DND-41 (cell line): ENCODE measurements at regions not wholly inside any gene's neighbourhood (a gene's known extent, or its start where the extent isn't known, plus 50 kb on each side); places are given as distances from the start of the nearest gene placed in this dataset.

Experiments
- ATAC-seq: fragments of 200-7000 bp; cut with Tn5 transposase; 3 replicates; pipeline ENCODE4 v1.9.1; 2021; ENCODE audit warnings: low read depth; ENCODE audit not compliant: insufficient read depth
- DNase-seq: peaks from one replicate; pipeline ENCODE4 v3.0.0-alpha.2; 2020
- H2AFZ ChIP-seq: 2 replicates; pipeline ENCODE4 v1.6.0; 2012; ENCODE audit warnings: low read depth, low read length
- H3K27ac ChIP-seq: 2 replicates; pipeline ENCODE4 v1.5.1; 2012; ENCODE audit warnings: low read length, inconsistent platforms
- H3K27me3 ChIP-seq: fragments of 200-600 bp; sonication (generic); 2 replicates; pipeline ENCODE4 v1.6.0; 2012; ENCODE audit warnings: low read length, mild to moderate bottlenecking, inconsistent platforms; ENCODE audit not compliant: insufficient read depth, poor library complexity
- H3K36me3 ChIP-seq: 2 replicates; pipeline ENCODE4 v1.5.1; 2012; ENCODE audit warnings: low read length, inconsistent platforms; ENCODE audit not compliant: insufficient read depth
- H3K4me1 ChIP-seq: 2 replicates; pipeline ENCODE4 v1.5.1; 2012; ENCODE audit warnings: mild to moderate bottlenecking, low read length; ENCODE audit not compliant: insufficient read depth
- H3K4me2 ChIP-seq: 2 replicates; pipeline ENCODE4 v1.6.0; 2012; ENCODE audit warnings: mild to moderate bottlenecking, moderate library complexity, low read length, inconsistent platforms; ENCODE audit not compliant: insufficient read depth
- H3K4me3 ChIP-seq, 2 experiments: fragments of 200-600 bp in 1 of 2; shearing (Covaris generic) in 1 of 2; 2 replicates each; pipeline ENCODE4 v1.5.1; 2012 to 2016; ENCODE audit warnings: inconsistent platforms in 2 of 2, low read length in 2 of 2, mild to moderate bottlenecking in 2 of 2, low read depth in 1 of 2, moderate library complexity in 1 of 2
- H3K79me2 ChIP-seq: 2 replicates; pipeline ENCODE4 v1.6.0; 2012; ENCODE audit warnings: low read length, inconsistent platforms; ENCODE audit not compliant: insufficient read depth
- H3K9ac ChIP-seq: 2 replicates; pipeline ENCODE4 v1.6.0; 2012; ENCODE audit warnings: low read depth, mild to moderate bottlenecking, inconsistent platforms, low read length, moderate library complexity
- H3K9me3 ChIP-seq: 2 replicates; pipeline ENCODE4 v1.5.1; 2012; ENCODE audit warnings: low read length, moderate library complexity, mild to moderate bottlenecking, inconsistent platforms; ENCODE audit not compliant: insufficient read depth, severe bottlenecking
- H4K20me1 ChIP-seq: 2 replicates; pipeline ENCODE4 v1.6.0; 2012; ENCODE audit warnings: low read length; ENCODE audit not compliant: insufficient read depth
- EZH2 ChIP-seq: IDR thresholded peaks from 3 replicates; pipeline ENCODE4 v1.6.1; 2012; ENCODE audit warnings: borderline replicate concordance, low read depth, mild to moderate bottlenecking, moderate library complexity, low read length, inconsistent platforms; ENCODE audit not compliant: severe bottlenecking
- TF ChIP-seq, protein P1 (sequence below): IDR thresholded peaks from 2 replicates; pipeline ENCODE4 v1.5.1; 2012; ENCODE audit warnings: borderline replicate concordance, low read length, moderate library complexity, mild to moderate bottlenecking; ENCODE audit not compliant: poor library complexity, severe bottlenecking; ENCODE audit errors: extremely low read depth

DNA sequence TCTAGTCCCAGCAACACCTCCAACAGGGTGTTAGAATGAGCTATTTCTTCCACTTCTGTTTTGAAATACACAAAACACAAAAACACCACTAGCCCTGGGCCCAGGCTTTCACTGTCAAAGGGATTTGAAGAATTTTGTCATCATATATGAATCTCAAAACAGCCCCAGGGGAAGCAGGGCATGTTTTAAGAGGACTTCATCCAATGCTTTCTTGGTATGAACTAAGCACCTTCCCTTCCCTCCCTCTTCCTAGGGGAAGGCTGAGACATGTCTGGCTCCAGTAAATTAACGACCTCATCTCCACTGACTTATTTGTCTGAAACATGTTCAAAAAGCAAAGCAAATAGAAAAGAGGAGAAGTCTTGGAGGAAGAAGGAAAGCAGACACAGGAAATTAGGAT, 75.7 kb upstream of the INCENP start:
- TF ChIP-seq, protein P1, sequence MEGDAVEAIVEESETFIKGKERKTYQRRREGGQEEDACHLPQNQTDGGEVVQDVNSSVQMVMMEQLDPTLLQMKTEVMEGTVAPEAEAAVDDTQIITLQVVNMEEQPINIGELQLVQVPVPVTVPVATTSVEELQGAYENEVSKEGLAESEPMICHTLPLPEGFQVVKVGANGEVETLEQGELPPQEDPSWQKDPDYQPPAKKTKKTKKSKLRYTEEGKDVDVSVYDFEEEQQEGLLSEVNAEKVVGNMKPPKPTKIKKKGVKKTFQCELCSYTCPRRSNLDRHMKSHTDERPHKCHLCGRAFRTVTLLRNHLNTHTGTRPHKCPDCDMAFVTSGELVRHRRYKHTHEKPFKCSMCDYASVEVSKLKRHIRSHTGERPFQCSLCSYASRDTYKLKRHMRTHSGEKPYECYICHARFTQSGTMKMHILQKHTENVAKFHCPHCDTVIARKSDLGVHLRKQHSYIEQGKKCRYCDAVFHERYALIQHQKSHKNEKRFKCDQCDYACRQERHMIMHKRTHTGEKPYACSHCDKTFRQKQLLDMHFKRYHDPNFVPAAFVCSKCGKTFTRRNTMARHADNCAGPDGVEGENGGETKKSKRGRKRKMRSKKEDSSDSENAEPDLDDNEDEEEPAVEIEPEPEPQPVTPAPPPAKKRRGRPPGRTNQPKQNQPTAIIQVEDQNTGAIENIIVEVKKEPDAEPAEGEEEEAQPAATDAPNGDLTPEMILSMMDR = no peak
- TF ChIP-seq EZH2 = no peak
- no peaks in the 10 kb centered on the region for H3K79me2 ChIP-seq
- no peaks in the 10 kb centered on the region for H3K9me3 ChIP-seq
- no peak for ATAC-seq
- DNase-seq = no peak
- no peaks in the 10 kb centered on the region for H3K4me1 ChIP-seq
- no peak overlapping the region for H3K9ac ChIP-seq
- peaks cover 21% of the 10 kb centered on the region for H3K27me3 ChIP-seq
- H3K27ac ChIP-seq = no peak overlapping the region
- no peak overlapping the region for H2AFZ ChIP-seq
- H3K4me2 ChIP-seq = no peak overlapping the region
- H3K4me3 ChIP-seq = no peak overlapping the region
- no peaks in the 10 kb centered on the region for H3K36me3 ChIP-seq
- H4K20me1 ChIP-seq = no peaks in the 10 kb centered on the region

DNA sequence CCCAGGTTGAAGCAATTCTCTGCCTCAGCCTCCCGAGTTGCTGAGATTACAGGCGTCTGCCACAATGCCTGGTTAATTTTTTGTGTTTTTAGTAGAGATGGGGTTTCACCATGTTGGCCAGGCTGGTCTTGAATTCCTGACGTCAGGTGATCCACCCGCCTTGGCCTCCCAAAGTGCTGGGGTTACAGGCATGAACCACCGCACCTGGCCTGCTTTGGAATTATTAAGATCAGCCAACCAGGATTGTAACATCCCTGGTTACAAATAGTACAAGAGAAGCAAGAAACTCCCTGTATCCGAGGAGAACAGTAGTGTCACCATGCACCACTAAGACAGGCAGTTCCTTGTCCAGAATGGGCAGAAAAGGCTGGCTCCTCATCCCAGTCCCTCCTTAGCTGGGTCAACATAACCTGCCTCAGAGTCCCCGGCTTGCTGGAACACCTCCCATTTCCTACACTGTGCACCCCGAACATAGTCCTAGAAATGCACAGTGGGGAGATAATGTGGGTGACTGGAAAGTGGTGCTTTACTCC, 77.2 kb upstream of the INCENP start:
- H3K4me3 ChIP-seq = no peak overlapping the region
- DNase-seq (no peak), ATAC-seq (no peak)
- H3K4me1 ChIP-seq = no peaks in the 10 kb centered on the region
- H4K20me1 ChIP-seq = no peaks in the 10 kb centered on the region
- peaks cover 19% of the 10 kb centered on the region for H3K27me3 ChIP-seq
- no peaks in the 10 kb centered on the region for H3K79me2 ChIP-seq
- H3K4me2 ChIP-seq = no peak overlapping the region
- H3K9me3 ChIP-seq = no peaks in the 10 kb centered on the region
- no peaks in the 10 kb centered on the region for H3K36me3 ChIP-seq
- H2AFZ ChIP-seq = no peak overlapping the region
- no peak overlapping the region for H3K9ac ChIP-seq
- TF ChIP-seq EZH2 = no peak
- TF ChIP-seq, protein P1 = no peak
- H3K27ac ChIP-seq = no peak overlapping the region

DNA sequence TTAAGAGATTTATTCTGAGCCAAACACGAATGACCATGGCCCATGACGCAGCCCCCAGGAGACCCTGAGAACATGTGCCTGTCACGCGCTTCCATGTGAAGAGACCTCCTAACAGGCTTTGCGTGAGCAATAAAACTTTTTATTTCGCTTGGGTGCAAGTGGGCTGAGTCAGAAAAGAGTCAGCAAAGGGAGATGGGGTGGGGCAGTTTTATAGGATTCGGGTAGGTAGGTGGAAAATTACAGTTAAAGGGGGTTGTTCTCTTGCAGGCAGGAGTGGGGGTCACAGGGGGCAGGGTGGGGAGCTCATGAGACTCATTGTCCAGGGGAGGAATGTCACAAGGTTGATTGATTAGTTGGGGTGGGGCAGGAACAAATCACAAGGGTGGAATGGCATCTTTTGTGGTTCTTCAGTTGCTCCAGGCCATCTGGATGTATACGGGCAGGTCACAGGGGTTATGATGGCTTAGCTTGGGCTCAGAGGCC, 77.2 kb upstream of the FTH1 start:
- no peak overlapping the region for H3K27ac ChIP-seq
- no peaks in the 10 kb centered on the region for H3K79me2 ChIP-seq
- DNase-seq (no peak), ATAC-seq (no peak)
- no peak overlapping the region for H3K4me2 ChIP-seq
- H3K4me1 ChIP-seq = no peaks in the 10 kb centered on the region
- H4K20me1 ChIP-seq = no peaks in the 10 kb centered on the region
- peaks cover 13% of the 10 kb centered on the region for H3K27me3 ChIP-seq
- no peak overlapping the region for H3K4me3 ChIP-seq
- no peak for TF ChIP-seq EZH2
- TF ChIP-seq, protein P1 = no peak
- no peak overlapping the region for H2AFZ ChIP-seq
- H3K36me3 ChIP-seq = no peaks in the 10 kb centered on the region
- H3K9me3 ChIP-seq = no peaks in the 10 kb centered on the region
- no peak overlapping the region for H3K9ac ChIP-seq

DNA sequence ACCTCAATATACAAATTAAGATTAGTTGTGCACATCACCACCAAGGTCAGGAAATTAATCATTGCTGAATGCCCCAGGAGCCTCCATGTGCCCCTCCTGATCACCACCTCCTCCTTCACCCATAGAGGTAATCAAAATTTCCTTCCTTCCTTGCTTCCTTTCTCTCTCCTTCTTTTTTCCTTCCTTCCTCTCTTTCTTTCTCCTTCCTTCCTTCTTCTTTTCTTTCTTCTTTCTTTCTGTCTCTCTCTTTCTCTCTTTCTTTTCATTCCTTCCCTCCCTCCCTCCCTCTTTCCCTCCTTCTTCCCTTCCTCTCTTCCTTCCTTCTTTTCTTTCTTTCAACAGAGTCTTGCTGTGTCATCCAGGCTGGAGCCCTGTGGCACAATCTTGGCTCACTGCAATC, 67.9 kb upstream of the FTH1 start:
- Histone ChIP-seq H3K27me3 (peaks cover 17% of the 10 kb centered on the region), H2AFZ (no peak overlapping the region), H3K36me3 (no peaks in the 10 kb centered on the region), H3K4me3 (no peak overlapping the region), H3K4me1 (no peaks in the 10 kb centered on the region), H4K20me1 (no peaks in the 10 kb centered on the region), H3K4me2 (no peak overlapping the region), H3K9me3 (no peaks in the 10 kb centered on the region), H3K9ac (no peak overlapping the region), H3K27ac (no peak overlapping the region), H3K79me2 (no peaks in the 10 kb centered on the region)
- DNase-seq = no peak
- TF ChIP-seq EZH2 = no peak
- TF ChIP-seq, protein P1 = no peak
- no peak for ATAC-seq
